IMR-90 (cell line): ENCODE measurements at regions not wholly inside any gene's neighbourhood (a gene's known extent, or its start where the extent isn't known, plus 50 kb on each side); places are given as distances from the start of the nearest gene placed in this dataset.

Experiments used
- ATAC-seq: fragments of 200-7000 bp; cut with Tn5 transposase; 2 replicates; pipeline ENCODE4 v1.9.1; 2020; ENCODE audit warnings: low read depth, mild to moderate bottlenecking, moderate library complexity
- BruUV-seq: library from RNA; stranded (reverse); fragments of 400-500 nt; replicated peaks from 2 replicates; lab custom pipeline; 2021; lab: Mats Ljungman, UMichigan
- CTCF ChIA-PET: fragments of 300-600 bp; formaldehyde crosslinking; extraction: SDS; loops from one replicate; lab custom pipeline; 2021; ENCODE audit warnings: antibody characterized with exemption; lab: Yijun Ruan, JAX
- POLR2A ChIA-PET: fragments of 300-600 bp; sonication (Branson Sonifier 250); formaldehyde crosslinking; loops from one replicate; lab custom pipeline; 2022; ENCODE audit warnings: antibody characterized with exemption; ENCODE audit not compliant: unreplicated experiment; lab: Charles Lee
- DNase-seq: peaks from one replicate; pipeline ENCODE4 v3.0.0; 2013
- H2AFZ ChIP-seq: replicated peaks from 2 replicates; pipeline ENCODE3; 2013; ENCODE audit warnings: low read length, mild to moderate bottlenecking; ENCODE audit not compliant: poor library complexity
- H2AK5ac ChIP-seq: 2 replicates; pipeline ENCODE4 v1.6.1; 2013; ENCODE audit warnings: low read depth, low read length, inconsistent platforms
- H2AK9ac ChIP-seq: replicated peaks from 2 replicates; pipeline ENCODE3; 2013; ENCODE audit warnings: mild to moderate bottlenecking, low read depth, low read length, moderate library complexity; ENCODE audit not compliant: poor library complexity
- H2BK120ac ChIP-seq: 2 replicates; pipeline ENCODE4 v1.6.1; 2013; ENCODE audit warnings: low read depth, low read length, inconsistent platforms
- H2BK15ac ChIP-seq: 3 replicates; pipeline ENCODE4 v1.6.1; 2013; ENCODE audit warnings: low read depth, low read length, inconsistent platforms
- H2BK20ac ChIP-seq: 2 replicates; pipeline ENCODE4 v1.6.1; 2013; ENCODE audit warnings: low read depth, mild to moderate bottlenecking, inconsistent platforms, low read length, moderate library complexity
- H2BK5ac ChIP-seq: 2 replicates; pipeline ENCODE4 v1.6.1; 2013; ENCODE audit warnings: mild to moderate bottlenecking, low read depth, low read length, inconsistent platforms; ENCODE audit not compliant: poor library complexity, severe bottlenecking
- H3K14ac ChIP-seq: replicated peaks from 2 replicates; pipeline ENCODE4 v1.6.1; 2013; ENCODE audit warnings: low read depth, low read length, inconsistent platforms
- H3K18ac ChIP-seq: 2 replicates; pipeline ENCODE4 v1.6.1; 2013; ENCODE audit warnings: low read depth, low read length, control low read depth
- H3K23ac ChIP-seq: 2 replicates; pipeline ENCODE4 v1.6.1; 2013; ENCODE audit warnings: low read depth, low read length, inconsistent platforms
- H3K27ac ChIP-seq: 2 replicates; pipeline ENCODE4 v1.5.1; 2013; ENCODE audit warnings: mild to moderate bottlenecking, control low read depth, low read length; ENCODE audit not compliant: insufficient read depth
- H3K27me3 ChIP-seq: 2 replicates; pipeline ENCODE4 v1.6.1; 2013; ENCODE audit warnings: low read length; ENCODE audit not compliant: control insufficient read depth, insufficient read depth
- H3K36me3 ChIP-seq: 2 replicates; pipeline ENCODE4 v1.6.1; 2013; ENCODE audit warnings: low read length, mixed read lengths; ENCODE audit not compliant: control insufficient read depth, insufficient read depth
- H3K4ac ChIP-seq: 2 replicates; pipeline ENCODE4 v1.6.1; 2013; ENCODE audit warnings: low read depth, low read length, inconsistent platforms
- H3K4me1 ChIP-seq: 2 replicates; pipeline ENCODE4 v1.6.1; 2013; ENCODE audit warnings: low read length, mixed read lengths; ENCODE audit not compliant: control insufficient read depth, insufficient read depth
- H3K4me2 ChIP-seq: 2 replicates; pipeline ENCODE4 v1.6.1; 2013; ENCODE audit warnings: low read depth, mild to moderate bottlenecking, control low read depth, low read length, moderate library complexity
- H3K4me3 ChIP-seq: 2 replicates; pipeline ENCODE4 v1.5.1; 2013; ENCODE audit warnings: low read depth, mild to moderate bottlenecking, control low read depth, low read length, moderate library complexity; ENCODE audit not compliant: insufficient read depth
- H3K56ac ChIP-seq: 2 replicates; pipeline ENCODE4 v1.6.1; 2013; ENCODE audit warnings: low read length, inconsistent platforms; ENCODE audit not compliant: insufficient read depth; ENCODE audit errors: extremely low read depth
- H3K79me1 ChIP-seq, 2 experiments: 2 replicates each; pipeline ENCODE4 v1.6.1; 2013; ENCODE audit warnings: low read length in 2 of 2, inconsistent platforms in 1 of 2, low read depth in 1 of 2
- H3K9ac ChIP-seq: 2 replicates; pipeline ENCODE4 v1.6.1; 2013; ENCODE audit warnings: low read depth, low read length, control low read depth
- H3K9me1 ChIP-seq: 2 replicates; pipeline ENCODE4 v1.6.1; 2013; ENCODE audit warnings: low read length, inconsistent platforms; ENCODE audit not compliant: insufficient read depth
- H3K9me3 ChIP-seq: 2 replicates; pipeline ENCODE4 v1.6.1; 2013; ENCODE audit warnings: low read length; ENCODE audit not compliant: control insufficient read depth, insufficient read depth
- H4K20me1 ChIP-seq: 2 replicates; pipeline ENCODE4 v1.6.1; 2013; ENCODE audit warnings: low read length, inconsistent platforms; ENCODE audit not compliant: insufficient read depth
- H4K5ac ChIP-seq: 2 replicates; pipeline ENCODE4 v1.6.1; 2013; ENCODE audit warnings: mild to moderate bottlenecking, low read depth, low read length, control low read depth
- H4K8ac ChIP-seq, 2 experiments: 2 replicates each; pipeline ENCODE4 v1.6.1; 2013; ENCODE audit warnings: low read depth in 2 of 2, low read length in 2 of 2, control low read depth in 1 of 2, inconsistent platforms in 1 of 2
- H4K91ac ChIP-seq: 2 replicates; pipeline ENCODE4 v1.6.1; 2013; ENCODE audit warnings: low read depth, low read length, inconsistent platforms; ENCODE audit not compliant: insufficient read depth
- CEBPB ChIP-seq: IDR thresholded peaks from 2 replicates; pipeline ENCODE4 v1.6.1; 2012; ENCODE audit warnings: low read depth, low read length, improper control_type of control experiment
- CHD1 ChIP-seq: IDR thresholded peaks from 2 replicates; pipeline ENCODE4 v1.6.1; 2012; ENCODE audit warnings: low read depth, low read length, improper control_type of control experiment
- FOS ChIP-seq: fragments of 150-350 bp; IDR thresholded peaks from 2 replicates; pipeline ENCODE4 v1.6.1; 2016; ENCODE audit warnings: low read depth, low read length
- NFE2L2 ChIP-seq: fragments of 150-350 bp; IDR thresholded peaks from 2 replicates; pipeline ENCODE4 v1.6.1; 2016; ENCODE audit warnings: low read depth, mild to moderate bottlenecking, low read length
- POLR2A ChIP-seq: IDR thresholded peaks from 2 replicates; pipeline ENCODE4 v1.6.1; 2012; ENCODE audit warnings: mild to moderate bottlenecking, low read depth, low read length
- RAD21 ChIP-seq: IDR thresholded peaks from 2 replicates; pipeline ENCODE4 v1.6.1; 2012; ENCODE audit warnings: low read length, improper control_type of control experiment
- RCOR1 ChIP-seq: IDR thresholded peaks from 2 replicates; pipeline ENCODE4 v1.6.1; 2012; ENCODE audit warnings: mild to moderate bottlenecking, low read length, improper control_type of control experiment; ENCODE audit not compliant: insufficient replicate concordance
- RFX5 ChIP-seq: IDR thresholded peaks from 2 replicates; pipeline ENCODE4 v1.8.0; 2012; ENCODE audit warnings: low read depth, mild to moderate bottlenecking, low read length, moderate library complexity
- WGBS, 2 experiments: methylation state at CpG; one replicate each; pipeline versions ENCODE4 v1.1.5 to v1.1.7; 2013; ENCODE audit warnings: missing lambda C conversion rate in 2 of 2; ENCODE audit not compliant: insufficient read length in 1 of 2; ENCODE audit errors: extremely low coverage in 2 of 2; 5-methylcytosine and 5-hydroxymethylcytosine counted together
- dilution Hi-C: fragments of 300-500 bp; cut with HindIII; formaldehyde crosslinking; loops from one replicate; pipeline ENCODE4 v1.14.3; 2018; ENCODE audit warnings: low sequenced_read_pairs; ENCODE audit not compliant: unreplicated experiment
- in situ Hi-C: fragments of 300-500 bp; cut with MboI; formaldehyde crosslinking; loops from 3 replicates; pipeline ENCODE4 v1.14.3; 2019; ENCODE audit warnings: low sequenced_read_pairs, inconsistent platforms, mixed read lengths
- intact Hi-C: fragments of 100-400 bp; cut with micrococcal nuclease; formaldehyde crosslinking; loops from 2 replicates; pipeline ENCODE4 v1.10.0; 2022

GRCh38 chr16:35873472-35873871 is 2414.1 kb downstream of the TP53TG3F start:
- H3K4me2 ChIP-seq, result no peak overlapping the region
- H3K36me3 ChIP-seq, result no peaks in the 10 kb centered on the region
- no peak overlapping the region for H3K9ac ChIP-seq
- TF ChIP-seq RAD21, result no peak
- TF ChIP-seq NFE2L2, result no peak
- TF ChIP-seq RCOR1, result no peak
- no peak for TF ChIP-seq CHD1
- TF ChIP-seq CEBPB, result no peak
- no peak for TF ChIP-seq POLR2A
- TF ChIP-seq FOS, result no peak
- TF ChIP-seq RFX5, result no peak
- H3K18ac ChIP-seq, result no peak overlapping the region
- H3K23ac ChIP-seq, result no peak overlapping the region
- H2AFZ ChIP-seq, result no peak overlapping the region
- in situ Hi-C loops, result no loop called here
- H2BK5ac ChIP-seq, result no peak overlapping the region
- CTCF ChIA-PET, result no interaction called here
- POLR2A ChIA-PET, result no interaction called here
- H2AK9ac ChIP-seq, result no peak overlapping the region
- H3K4me3 ChIP-seq, result no peak overlapping the region
- H2BK120ac ChIP-seq, result no peak overlapping the region
- no peak overlapping the region for H3K14ac ChIP-seq
- no peaks in the 10 kb centered on the region for H3K9me1 ChIP-seq
- no peaks in the 10 kb centered on the region for H3K79me1 ChIP-seq
- no peak overlapping the region for H3K4ac ChIP-seq
- no peaks in the 10 kb centered on the region for H4K20me1 ChIP-seq
- H2BK15ac ChIP-seq, result no peak overlapping the region
- no peak overlapping the region for H4K91ac ChIP-seq
- no peak overlapping the region for H4K5ac ChIP-seq
- dilution Hi-C loops, result no loop called here
- H3K27me3 ChIP-seq, result no peaks in the 10 kb centered on the region
- no peak overlapping the region for H3K27ac ChIP-seq
- no CpG with 5 or more reads among the region's 4 CpGs for WGBS, 2 experiments
- no peak overlapping the region for H4K8ac ChIP-seq
- H3K56ac ChIP-seq, result no peak overlapping the region
- no peak overlapping the region for H2BK20ac ChIP-seq
- BruUV-seq, result no TSS peak
- no peak for DNase-seq
- H3K9me3 ChIP-seq, result peaks cover 10% of the 10 kb centered on the region
- H3K4me1 ChIP-seq, result no peaks in the 10 kb centered on the region
- no peak overlapping the region for H2AK5ac ChIP-seq
- no peak for ATAC-seq
- intact Hi-C loops, result no loop called here
